Fibroblast of pulmonary artery (primary cell): ENCODE measurements at regions not wholly inside any gene's neighbourhood (a gene's known extent, or its start where the extent isn't known, plus 50 kb on each side); places are given as distances from the start of the nearest gene placed in this dataset.

ENCODE experiments used
- DNase-seq: peaks from one replicate; pipeline ENCODE4 v3.0.0-alpha.2; 2010; ENCODE audit warnings: low read depth
- H3K4me3 ChIP-seq: replicated peaks from 2 replicates; pipeline ENCODE4 v1.5.1; 2011; ENCODE audit warnings: low read depth, mild to moderate bottlenecking, control low read depth, low read length, moderate library complexity
- TF ChIP-seq, protein P1 (sequence below): IDR thresholded peaks from 2 replicates; pipeline ENCODE4 v1.5.1; 2011; ENCODE audit warnings: mild to moderate bottlenecking, control low read depth, low read length, inconsistent platforms; ENCODE audit errors: missing control alignments

DNA sequence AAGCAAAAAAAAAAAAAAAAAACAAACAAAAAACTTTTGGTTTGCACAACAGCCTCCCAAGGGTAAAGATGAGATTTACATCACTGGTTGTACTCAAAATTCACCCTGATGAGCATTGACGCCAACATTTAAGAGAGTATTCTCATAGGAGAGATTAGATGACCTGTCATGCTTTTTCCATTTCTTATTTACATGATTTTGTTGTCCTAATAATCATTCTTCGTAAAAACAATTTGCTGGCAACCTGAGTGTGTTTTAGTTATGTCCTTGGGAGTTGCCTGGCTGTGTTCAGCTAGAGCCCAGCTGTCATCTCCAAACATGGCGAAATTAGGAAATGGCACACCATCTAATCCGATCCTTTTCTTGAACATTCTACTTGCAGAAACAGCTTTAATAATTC lies 186.4 kb upstream of the MRPS30 start:
- DNase-seq: no peak
- TF ChIP-seq, protein P1, sequence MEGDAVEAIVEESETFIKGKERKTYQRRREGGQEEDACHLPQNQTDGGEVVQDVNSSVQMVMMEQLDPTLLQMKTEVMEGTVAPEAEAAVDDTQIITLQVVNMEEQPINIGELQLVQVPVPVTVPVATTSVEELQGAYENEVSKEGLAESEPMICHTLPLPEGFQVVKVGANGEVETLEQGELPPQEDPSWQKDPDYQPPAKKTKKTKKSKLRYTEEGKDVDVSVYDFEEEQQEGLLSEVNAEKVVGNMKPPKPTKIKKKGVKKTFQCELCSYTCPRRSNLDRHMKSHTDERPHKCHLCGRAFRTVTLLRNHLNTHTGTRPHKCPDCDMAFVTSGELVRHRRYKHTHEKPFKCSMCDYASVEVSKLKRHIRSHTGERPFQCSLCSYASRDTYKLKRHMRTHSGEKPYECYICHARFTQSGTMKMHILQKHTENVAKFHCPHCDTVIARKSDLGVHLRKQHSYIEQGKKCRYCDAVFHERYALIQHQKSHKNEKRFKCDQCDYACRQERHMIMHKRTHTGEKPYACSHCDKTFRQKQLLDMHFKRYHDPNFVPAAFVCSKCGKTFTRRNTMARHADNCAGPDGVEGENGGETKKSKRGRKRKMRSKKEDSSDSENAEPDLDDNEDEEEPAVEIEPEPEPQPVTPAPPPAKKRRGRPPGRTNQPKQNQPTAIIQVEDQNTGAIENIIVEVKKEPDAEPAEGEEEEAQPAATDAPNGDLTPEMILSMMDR: no peak

DNA sequence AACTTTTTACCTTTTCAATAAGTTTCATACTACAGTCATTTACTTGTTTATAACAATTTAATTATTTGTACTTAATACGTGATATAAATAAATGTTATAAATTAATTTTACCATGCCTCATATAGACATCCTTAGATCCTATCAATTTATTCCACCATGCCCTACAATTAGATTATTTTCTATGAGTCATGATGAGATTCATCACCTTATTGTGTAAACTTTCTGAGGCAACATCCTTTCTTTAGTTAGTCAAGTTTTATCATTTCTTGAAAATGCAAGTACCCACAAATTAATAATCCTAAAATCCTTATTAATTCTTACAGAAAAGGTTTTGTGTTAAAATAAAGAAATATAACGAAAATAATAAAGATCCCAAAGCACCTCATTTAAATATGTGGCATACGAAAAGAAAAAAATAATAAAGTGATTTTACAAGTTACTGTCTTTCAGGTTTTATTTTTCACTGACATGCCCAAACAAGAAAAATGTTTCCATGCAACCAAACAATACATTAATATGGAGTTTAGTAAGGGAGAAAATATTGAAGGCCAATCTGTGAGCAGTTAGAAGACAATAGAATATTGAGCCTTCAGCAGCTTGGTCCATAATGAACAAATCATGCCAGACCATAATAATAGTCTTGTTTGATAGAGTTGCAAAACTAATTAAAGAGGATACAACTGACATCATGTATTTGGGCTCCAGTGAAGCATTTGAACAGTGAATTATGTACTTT lies 188.7 kb upstream of the MRPS30 start:
- H3K4me3 ChIP-seq: no peak overlapping the region
- TF ChIP-seq, protein P1: no peak
- DNase-seq: no peak

More for the DNA sequence above, 186.4 kb upstream of the MRPS30 start:
- no peak overlapping the region for H3K4me3 ChIP-seq

DNA sequence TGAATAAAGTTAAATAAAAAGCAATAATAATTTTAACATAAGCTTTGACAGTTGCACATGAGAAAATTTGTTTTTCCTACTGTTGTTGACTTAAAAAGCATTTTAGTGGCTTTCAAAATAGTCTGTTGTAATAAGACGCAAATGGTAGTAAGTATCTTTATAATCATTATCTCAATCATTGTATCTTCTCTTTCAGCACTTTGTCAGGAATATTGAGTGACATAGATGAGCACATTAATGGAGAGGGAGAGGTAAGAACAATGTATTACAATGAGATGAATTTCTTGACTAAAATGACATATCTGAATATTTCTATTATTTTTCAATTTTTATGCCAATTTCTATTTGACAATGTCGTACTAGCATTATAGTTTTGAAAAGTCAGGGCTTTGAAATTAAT lies 193.9 kb upstream of the MRPS30 start:
- TF ChIP-seq, protein P1: no peak
- H3K4me3 ChIP-seq: no peak overlapping the region
- DNase-seq: no peak

DNA sequence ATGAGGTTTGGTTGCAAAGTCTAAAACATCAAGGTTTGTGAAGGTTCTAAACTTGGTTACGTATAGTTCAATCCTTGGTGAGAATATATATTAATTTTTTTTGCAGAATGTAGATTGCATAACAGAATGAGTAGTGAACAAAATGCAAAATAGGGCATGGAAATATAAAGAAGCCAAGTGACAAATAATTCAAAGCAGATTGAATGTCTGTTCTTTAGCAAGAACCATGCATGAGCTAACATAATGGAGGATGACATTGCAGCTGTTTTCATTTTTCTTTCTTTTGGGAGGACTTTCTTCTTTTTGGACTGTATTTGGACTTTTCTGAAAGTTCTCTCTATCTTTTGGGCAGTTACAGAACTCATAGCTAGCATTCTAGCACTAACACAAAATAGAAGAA lies 194.8 kb upstream of the MRPS30 start:
- TF ChIP-seq, protein P1: no peak
- no peak overlapping the region for H3K4me3 ChIP-seq
- DNase-seq: no peak

DNA sequence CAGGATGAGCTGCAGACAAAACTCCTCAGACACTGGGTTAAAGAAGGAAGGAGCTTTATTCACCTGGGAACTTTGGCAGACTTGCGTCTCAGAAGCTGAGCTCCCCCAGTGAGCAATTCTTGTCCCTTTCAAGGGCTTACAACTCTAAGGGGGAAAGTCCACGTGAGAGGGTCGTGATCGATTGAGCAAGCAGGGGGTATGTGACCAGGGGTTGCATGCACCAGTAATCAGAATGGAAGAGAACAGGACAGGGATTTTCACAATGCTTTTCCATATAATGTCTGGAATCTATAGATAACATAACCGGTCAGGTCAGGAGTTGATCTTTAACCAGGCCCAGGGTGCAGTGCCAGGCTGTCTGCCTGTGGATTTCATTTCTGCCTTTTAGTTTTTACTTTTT lies 202.8 kb upstream of the MRPS30 start:
- H3K4me3 ChIP-seq: no peak overlapping the region
- TF ChIP-seq, protein P1: no peak
- no peak for DNase-seq

DNA sequence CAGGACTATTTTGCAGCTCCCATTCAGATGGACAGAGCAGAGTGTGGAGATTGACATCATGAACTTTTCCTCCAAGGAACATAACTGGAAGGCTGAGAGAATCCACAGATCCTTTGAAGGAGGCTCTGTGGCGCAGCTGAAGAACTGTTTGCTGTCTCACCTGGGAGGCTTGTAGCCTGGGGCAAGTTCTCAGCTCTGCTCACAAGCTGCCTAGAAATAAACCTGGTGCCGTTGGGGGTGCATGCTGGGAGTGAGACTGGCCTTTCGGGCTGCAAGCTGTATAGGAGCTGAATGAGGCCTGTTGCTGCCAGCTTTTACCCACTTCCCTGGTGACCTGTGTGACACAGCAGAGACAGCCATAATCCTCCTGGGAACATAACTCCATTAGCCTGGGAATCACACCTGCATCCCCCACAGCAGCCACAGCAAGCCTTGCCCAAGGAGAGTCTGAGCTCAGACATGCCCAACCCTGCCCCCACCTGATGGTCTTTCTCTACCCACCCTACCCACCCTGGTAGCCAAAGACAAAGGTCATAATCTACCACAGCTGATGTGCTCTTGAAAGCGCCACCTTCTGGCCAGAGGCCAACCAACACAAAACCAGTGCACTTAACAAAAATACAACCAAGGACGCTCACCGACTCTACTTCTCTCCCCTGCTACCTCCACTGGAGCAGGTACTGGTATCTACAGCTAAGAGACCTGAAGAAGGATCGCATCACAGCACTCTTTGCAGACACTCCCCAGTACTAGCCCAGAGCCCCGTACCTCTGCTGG lies 205.1 kb upstream of the MRPS30 start:
- TF ChIP-seq, protein P1: no peak
- DNase-seq: no peak
- no peak overlapping the region for H3K4me3 ChIP-seq

DNA sequence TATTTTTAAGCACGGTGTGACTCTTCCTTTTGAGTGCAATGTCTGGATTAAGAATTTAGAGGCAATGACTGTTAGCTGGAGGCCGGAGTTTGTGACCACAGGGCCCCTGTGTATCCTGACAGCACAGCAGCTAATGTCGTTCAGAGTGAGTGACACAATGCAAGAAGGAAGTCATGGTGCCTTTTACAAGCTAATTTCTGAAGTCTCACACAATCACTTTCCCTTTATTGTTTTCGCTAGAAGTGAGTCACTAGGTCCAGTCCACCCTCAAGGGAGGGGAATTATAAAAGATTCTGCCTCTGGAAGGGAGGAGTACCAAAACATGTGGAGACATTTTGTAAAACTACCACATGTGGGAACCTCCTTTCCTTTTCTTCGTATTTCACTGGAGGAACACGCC lies 185.5 kb upstream of the FGF10 start:
- DNase-seq: no peak
- TF ChIP-seq, protein P1: no peak
- H3K4me3 ChIP-seq: no peak overlapping the region
